HEK293T (cell line): ENCODE measurements at regions not wholly inside any gene's neighbourhood (a gene's known extent, or its start where the extent isn't known, plus 50 kb on each side); places are given as distances from the start of the nearest gene placed in this dataset.

Experiments
- BHLHE40 ChIP-seq: fragments of 450-650 bp; IDR thresholded peaks from 2 replicates; pipeline ENCODE4 v1.6.1; 2016; ENCODE audit warnings: mild to moderate bottlenecking, moderate library complexity, borderline replicate concordance
- FOXA1 ChIP-seq: fragments of 450-650 bp; IDR thresholded peaks from 2 replicates; pipeline ENCODE4 v1.6.1; 2016; ENCODE audit warnings: mild to moderate bottlenecking
- FOXK2 ChIP-seq: fragments of 450-650 bp; IDR thresholded peaks from 2 replicates; pipeline ENCODE4 v1.6.1; 2016; ENCODE audit warnings: mild to moderate bottlenecking
- FOXM1 ChIP-seq: fragments of 450-650 bp; IDR thresholded peaks from 2 replicates; pipeline ENCODE4 v1.6.1; 2017; ENCODE audit warnings: mild to moderate bottlenecking, borderline replicate concordance
- HDGF ChIP-seq: fragments of 450-650 bp; IDR thresholded peaks from 2 replicates; pipeline ENCODE4 v1.6.1; 2017; ENCODE audit warnings: antibody characterized with exemption, borderline replicate concordance
- SP1 ChIP-seq: fragments of 450-650 bp; IDR thresholded peaks from 2 replicates; pipeline ENCODE4 v1.6.1; 2017
- SUZ12 ChIP-seq: fragments of 450-650 bp; IDR thresholded peaks from 2 replicates; pipeline ENCODE4 v1.6.1; 2016; ENCODE audit warnings: mild to moderate bottlenecking
- ZNF384 ChIP-seq: fragments of 450-650 bp; IDR thresholded peaks from 2 replicates; pipeline ENCODE4 v1.6.1; 2016

- no peak for TF ChIP-seq FOXA1
- no peak for TF ChIP-seq SP1
- no peak for TF ChIP-seq BHLHE40
- no peak for TF ChIP-seq HDGF
- TF ChIP-seq ZNF384 = no peak
- no peak for TF ChIP-seq FOXK2
- TF ChIP-seq FOXM1 = no peak
- TF ChIP-seq SUZ12 = no peak
These were observed 110.3 kb downstream of the BRD1 start for GRCh38 chr22:49717322-49717919.
